ENCODE measurements at regions not wholly inside any gene's neighbourhood (a gene's known extent, or its start where the extent isn't known, plus 50 kb on each side); places are given as distances from the start of the nearest gene placed in this dataset.

- CTCF ChIA-PET: no interaction called here
- POLR2A ChIA-PET: no interaction called here
Observed at GRCh38 chr1:81700728-81701470, 99.8 kb upstream of the ADGRL2 start.

GRCh38 chr1:81699234-81699633 lies 101.5 kb upstream of the ADGRL2 start:
- CTCF ChIA-PET: no interaction called here

GRCh38 chr1:81695741-81696140 lies 105.0 kb upstream of the ADGRL2 start:
- CTCF ChIA-PET: no interaction called here

More at GRCh38 chr1:81699234-81699633, 101.5 kb upstream of the ADGRL2 start:
- POLR2A ChIA-PET: no interaction called here

GRCh38 chr1:81693316-81693715 lies 107.4 kb upstream of the ADGRL2 start:
- POLR2A ChIA-PET: no interaction called here
- CTCF ChIA-PET: no interaction called here

More at GRCh38 chr1:81695741-81696140, 105.0 kb upstream of the ADGRL2 start:
- POLR2A ChIA-PET: no interaction called here

GRCh38 chr1:81690676-81691453 lies 109.9 kb upstream of the ADGRL2 start:
- ChIA-PET POLR2A (no interaction called here), CTCF (no interaction called here)

GRCh38 chr1:81689531-81689941 lies 111.2 kb upstream of the ADGRL2 start:
- CTCF ChIA-PET: no interaction called here

GRCh38 chr1:81682490-81682889 lies 118.2 kb upstream of the ADGRL2 start:
- CTCF ChIA-PET: no interaction called here
- POLR2A ChIA-PET: no interaction called here

More at GRCh38 chr1:81689531-81689941, 111.2 kb upstream of the ADGRL2 start:
- POLR2A ChIA-PET: no interaction called here

GRCh38 chr1:81681601-81682266 lies 119.0 kb upstream of the ADGRL2 start:
- ChIA-PET CTCF (no interaction called here), POLR2A (no interaction called here)

- CTCF ChIA-PET: no interaction called here
- POLR2A ChIA-PET: no interaction called here
Observed at GRCh38 chr1:81681114-81681513, 119.6 kb upstream of the ADGRL2 start.

GRCh38 chr1:81679942-81680341 lies 120.8 kb upstream of the ADGRL2 start:
- CTCF ChIA-PET: no interaction called here
- POLR2A ChIA-PET: no interaction called here

GRCh38 chr1:81678779-81679178 lies 122.0 kb upstream of the ADGRL2 start:
- ChIA-PET CTCF (no interaction called here), POLR2A (no interaction called here)

- ChIA-PET POLR2A (no interaction called here), CTCF (no interaction called here)
Observed at GRCh38 chr1:81672766-81673165, 128.0 kb upstream of the ADGRL2 start.

GRCh38 chr1:81671038-81671437 lies 129.7 kb upstream of the ADGRL2 start:
- ChIA-PET POLR2A (no interaction called here), CTCF (no interaction called here)

- CTCF ChIA-PET: interaction anchor here (0.6 kb wide), 1 partner anchor 121 kb away, joined by 4 read pairs; no protein-coding TSS in a partner anchor
Observed at GRCh38 chr1:81670286-81670685, 130.4 kb upstream of the ADGRL2 start.

GRCh38 chr1:81666586-81666985 lies 134.1 kb upstream of the ADGRL2 start:
- ChIA-PET POLR2A (no interaction called here), CTCF (no interaction called here)

More at GRCh38 chr1:81670286-81670685, 130.4 kb upstream of the ADGRL2 start:
- POLR2A ChIA-PET: no interaction called here

- ChIA-PET CTCF (no interaction called here), POLR2A (no interaction called here)
Observed at GRCh38 chr1:81664341-81664740, 136.4 kb upstream of the ADGRL2 start.

- ChIA-PET POLR2A (no interaction called here), CTCF (no interaction called here)
Observed at GRCh38 chr1:81662913-81663526, 137.7 kb upstream of the ADGRL2 start.

GRCh38 chr1:81660286-81660685 lies 140.4 kb upstream of the ADGRL2 start:
- CTCF ChIA-PET: no interaction called here
- POLR2A ChIA-PET: no interaction called here

- ChIA-PET CTCF (no interaction called here), POLR2A (no interaction called here)
Observed at GRCh38 chr1:81654657-81655056, 146.1 kb upstream of the ADGRL2 start.

- ChIA-PET CTCF (no interaction called here), POLR2A (no interaction called here)
Observed at GRCh38 chr1:81654147-81654546, 146.6 kb upstream of the ADGRL2 start.

- POLR2A ChIA-PET: no interaction called here
- CTCF ChIA-PET: no interaction called here
Observed at GRCh38 chr1:81650776-81651175, 150.0 kb upstream of the ADGRL2 start.
